ENCODE measurements at regions not wholly inside any gene's neighbourhood (a gene's known extent, or its start where the extent isn't known, plus 50 kb on each side); places are given as distances from the start of the nearest gene placed in this dataset.

- peaks cover 2% of the 10 kb centered on the region for H3K79me2 ChIP-seq (ENCODE audit: control insufficient read depth, insufficient read depth, low read length, poor library complexity)
- no peak overlapping the region for H2BK12ac ChIP-seq (ENCODE audit: low read length)
- H2AK5ac ChIP-seq (ENCODE audit: low read length): no peak overlapping the region
- H2BK120ac ChIP-seq (ENCODE audit: insufficient read depth, low read length, poor library complexity): no peak overlapping the region
- H3K9ac ChIP-seq (ENCODE audit: low read length): no peak overlapping the region
- H4K91ac ChIP-seq (ENCODE audit: low read depth, low read length): no peak overlapping the region
- H4K12ac ChIP-seq (ENCODE audit: low read depth, low read length): no peak overlapping the region
- no CpG with 5 or more reads among the region's 2 CpGs for WGBS (ENCODE audit: extremely low coverage, insufficient coverage, insufficient read length)
- H2BK5ac ChIP-seq (ENCODE audit: low read depth, low read length, poor library complexity): no peak overlapping the region
- H3K23ac ChIP-seq (ENCODE audit: low read length): no peak overlapping the region
- no peak overlapping the region for H3K18ac ChIP-seq (ENCODE audit: low read length)
- no peaks in the 10 kb centered on the region for H3K27me3 ChIP-seq (ENCODE audit: insufficient read depth, low read length)
- no peak overlapping the region for H2AFZ ChIP-seq (ENCODE audit: insufficient read depth, low read length, poor library complexity)
- H3K4me1 ChIP-seq (ENCODE audit: control insufficient read depth in 1 of 2, insufficient read depth in 2 of 2, low read length in 2 of 2): peaks cover 0 to 4% of the 10 kb centered on the region in 2 experiments
- no peak overlapping the region for H3K4ac ChIP-seq (ENCODE audit: low read depth, low read length)
- H3K27ac ChIP-seq (ENCODE audit: low read depth, low read length): no peak overlapping the region
- H3K79me1 ChIP-seq (ENCODE audit: low read length): no peaks in the 10 kb centered on the region
- H3K36me3 ChIP-seq (ENCODE audit: control insufficient read depth in 1 of 2, insufficient read depth in 2 of 2, low read length in 2 of 2): no peaks in the 10 kb centered on the region
- DNase-seq: no peak
- no peak overlapping the region for H3K4me3 ChIP-seq (ENCODE audit: low read depth, low read length)
- H3K14ac ChIP-seq (ENCODE audit: low read length): no peak overlapping the region
- H4K8ac ChIP-seq (ENCODE audit: low read depth, low read length): no peak overlapping the region
- no peak overlapping the region for H3K4me2 ChIP-seq (ENCODE audit: low read length)
- H3K9me3 ChIP-seq (ENCODE audit: insufficient read depth, low read depth, low read length): no peaks in the 10 kb centered on the region
These were observed 433.3 kb downstream of the ADAM29 start for GRCh38 chr4:175351473-175351872.

GRCh38 chr4:175369087-175369486 is 443.0 kb downstream of the GPM6A start:
- Histone ChIP-seq H2AFZ (ENCODE audit: insufficient read depth, low read length, poor library complexity) (no peak overlapping the region), H2AK5ac (ENCODE audit: low read length) (no peak overlapping the region), H4K91ac (ENCODE audit: low read depth, low read length) (no peak overlapping the region), H3K14ac (ENCODE audit: low read length) (no peak overlapping the region), H3K27me3 (ENCODE audit: insufficient read depth, low read length) (no peaks in the 10 kb centered on the region), H3K79me1 (ENCODE audit: low read length) (no peaks in the 10 kb centered on the region), H3K4me3 (ENCODE audit: low read depth, low read length) (no peak overlapping the region), H2BK5ac (ENCODE audit: low read depth, low read length, poor library complexity) (no peak overlapping the region), H3K4me1 (ENCODE audit: control insufficient read depth in 1 of 2, insufficient read depth in 2 of 2, low read length in 2 of 2) (no peaks in the 10 kb centered on the region), H3K4ac (ENCODE audit: low read depth, low read length) (no peak overlapping the region), H2BK120ac (ENCODE audit: insufficient read depth, low read length, poor library complexity) (no peak overlapping the region), H2BK12ac (ENCODE audit: low read length) (no peak overlapping the region), H3K79me2 (ENCODE audit: control insufficient read depth, insufficient read depth, low read length, poor library complexity) (no peaks in the 10 kb centered on the region), H3K18ac (ENCODE audit: low read length) (no peak overlapping the region), H3K4me2 (ENCODE audit: low read length) (no peak overlapping the region), H4K12ac (ENCODE audit: low read depth, low read length) (no peak overlapping the region), H4K8ac (ENCODE audit: low read depth, low read length) (no peak overlapping the region), H3K27ac (ENCODE audit: low read depth, low read length) (no peak overlapping the region), H3K36me3 (ENCODE audit: control insufficient read depth in 1 of 2, insufficient read depth in 2 of 2, low read length in 2 of 2) (no peaks in the 10 kb centered on the region), H3K9me3 (ENCODE audit: insufficient read depth, low read depth, low read length) (no peaks in the 10 kb centered on the region), H3K9ac (ENCODE audit: low read length) (no peak overlapping the region), H3K23ac (ENCODE audit: low read length) (no peak overlapping the region)
- no peak for DNase-seq
- WGBS (ENCODE audit: extremely low coverage, insufficient coverage, insufficient read length): no CpG with 5 or more reads among the region's 6 CpGs

DNA sequence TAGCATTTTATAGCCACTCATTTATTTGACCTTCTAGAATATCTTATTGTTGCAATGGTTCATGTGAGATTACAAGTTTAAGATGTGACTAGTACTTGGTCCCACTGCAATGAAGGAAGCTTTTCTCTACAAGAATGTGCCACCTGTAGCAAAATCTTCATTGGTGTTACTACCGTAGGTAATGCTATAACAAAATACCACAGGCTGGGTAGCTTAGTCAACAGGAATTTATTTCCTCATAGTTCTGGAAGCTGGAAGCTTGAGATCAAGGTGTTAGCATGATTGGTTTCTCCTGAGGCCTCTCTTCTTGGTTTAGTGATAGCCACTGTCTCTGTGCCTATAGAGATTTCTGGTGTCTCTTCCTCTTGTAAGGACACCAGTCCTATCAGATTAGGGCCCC is 441.0 kb downstream of the GPM6A start:
- Histone ChIP-seq H3K18ac (ENCODE audit: low read length) (no peak overlapping the region), H3K14ac (ENCODE audit: low read length) (no peak overlapping the region), H2BK120ac (ENCODE audit: insufficient read depth, low read length, poor library complexity) (no peak overlapping the region), H4K12ac (ENCODE audit: low read depth, low read length) (no peak overlapping the region), H3K4me3 (ENCODE audit: low read depth, low read length) (no peak overlapping the region), H3K23ac (ENCODE audit: low read length) (no peak overlapping the region), H3K79me2 (ENCODE audit: control insufficient read depth, insufficient read depth, low read length, poor library complexity) (no peaks in the 10 kb centered on the region), H3K9me3 (ENCODE audit: insufficient read depth, low read depth, low read length) (no peaks in the 10 kb centered on the region), H3K27ac (ENCODE audit: low read depth, low read length) (no peak overlapping the region), H3K4me2 (ENCODE audit: low read length) (no peak overlapping the region), H2BK5ac (ENCODE audit: low read depth, low read length, poor library complexity) (no peak overlapping the region), H3K4me1 (ENCODE audit: control insufficient read depth in 1 of 2, insufficient read depth in 2 of 2, low read length in 2 of 2) (peaks cover 0 to 5% of the 10 kb centered on the region in 2 experiments), H3K79me1 (ENCODE audit: low read length) (no peaks in the 10 kb centered on the region), H3K9ac (ENCODE audit: low read length) (no peak overlapping the region), H3K4ac (ENCODE audit: low read depth, low read length) (no peak overlapping the region), H4K91ac (ENCODE audit: low read depth, low read length) (no peak overlapping the region), H2AFZ (ENCODE audit: insufficient read depth, low read length, poor library complexity) (no peak overlapping the region), H4K8ac (ENCODE audit: low read depth, low read length) (no peak overlapping the region), H2AK5ac (ENCODE audit: low read length) (no peak overlapping the region), H2BK12ac (ENCODE audit: low read length) (no peak overlapping the region), H3K27me3 (ENCODE audit: insufficient read depth, low read length) (no peaks in the 10 kb centered on the region), H3K36me3 (ENCODE audit: control insufficient read depth in 1 of 2, insufficient read depth in 2 of 2, low read length in 2 of 2) (no peaks in the 10 kb centered on the region)
- WGBS (ENCODE audit: extremely low coverage, insufficient coverage, insufficient read length): no CpG with 5 or more reads among the region's 1 CpG
- DNase-seq: peak; percentile 5 to 61

DNA sequence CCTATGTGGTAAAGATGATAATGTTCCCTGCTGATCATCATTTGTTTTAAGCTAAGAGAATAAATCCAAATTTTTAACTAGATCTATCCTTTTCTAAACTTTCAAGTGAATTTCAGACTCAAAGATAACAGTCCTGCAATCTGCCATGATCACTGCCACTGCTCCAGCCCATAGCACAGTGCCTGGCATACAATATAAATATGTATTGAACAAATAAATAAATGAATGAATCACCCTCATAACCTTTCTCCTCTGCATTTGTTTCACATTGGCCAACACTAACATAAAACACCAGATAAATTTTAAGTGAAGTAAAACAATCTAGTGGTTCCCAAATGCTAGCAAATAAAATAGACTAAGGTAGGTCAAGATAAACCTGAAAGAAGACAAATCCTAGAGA is 439.0 kb downstream of the GPM6A start:
- Histone ChIP-seq H3K18ac (ENCODE audit: low read length) (no peak overlapping the region), H3K79me2 (ENCODE audit: control insufficient read depth, insufficient read depth, low read length, poor library complexity) (no peaks in the 10 kb centered on the region), H4K8ac (ENCODE audit: low read depth, low read length) (no peak overlapping the region), H3K23ac (ENCODE audit: low read length) (no peak overlapping the region), H3K9ac (ENCODE audit: low read length) (no peak overlapping the region), H3K27me3 (ENCODE audit: insufficient read depth, low read length) (no peaks in the 10 kb centered on the region), H2BK120ac (ENCODE audit: insufficient read depth, low read length, poor library complexity) (no peak overlapping the region), H2BK12ac (ENCODE audit: low read length) (no peak overlapping the region), H3K36me3 (ENCODE audit: control insufficient read depth in 1 of 2, insufficient read depth in 2 of 2, low read length in 2 of 2) (no peaks in the 10 kb centered on the region), H3K27ac (ENCODE audit: low read depth, low read length) (no peak overlapping the region), H2AFZ (ENCODE audit: insufficient read depth, low read length, poor library complexity) (no peak overlapping the region), H3K9me3 (ENCODE audit: insufficient read depth, low read depth, low read length) (no peaks in the 10 kb centered on the region), H4K91ac (ENCODE audit: low read depth, low read length) (no peak overlapping the region), H3K79me1 (ENCODE audit: low read length) (no peaks in the 10 kb centered on the region), H3K4ac (ENCODE audit: low read depth, low read length) (no peak overlapping the region), H3K4me2 (ENCODE audit: low read length) (no peak overlapping the region), H4K12ac (ENCODE audit: low read depth, low read length) (no peak overlapping the region), H2BK5ac (ENCODE audit: low read depth, low read length, poor library complexity) (no peak overlapping the region), H2AK5ac (ENCODE audit: low read length) (no peak overlapping the region), H3K4me3 (ENCODE audit: low read depth, low read length) (no peak overlapping the region), H3K4me1 (ENCODE audit: control insufficient read depth in 1 of 2, insufficient read depth in 2 of 2, low read length in 2 of 2) (peaks cover 0 to 5% of the 10 kb centered on the region in 2 experiments), H3K14ac (ENCODE audit: low read length) (no peak overlapping the region)
- no peak for DNase-seq
